Right cardiac atrium (tissue), 5 donors: ENCODE measurements at regions not wholly inside any gene's neighbourhood (a gene's known extent, or its start where the extent isn't known, plus 50 kb on each side); places are given as distances from the start of the nearest gene placed in this dataset.
A peak's percentile ranks its signal among the peaks of the same experiment; 100 is the strongest.

Experiments
- ATAC-seq, 2 donors: fragments of 200-7000 bp; cut with Tn5 transposase; one replicate each; pipeline versions ENCODE4 v1.8.0 to v1.9.1; 2020; ENCODE audit warnings: moderate library complexity in 2 of 2, mild to moderate bottlenecking in 1 of 2
- DNase-seq, 3 donors: peaks; one replicate each; pipeline ENCODE4 v3.0.0-alpha.2; 2020
- H3K27ac ChIP-seq: one replicate; pipeline ENCODE4 v1.5.1; 2013; ENCODE audit warnings: mild to moderate bottlenecking, low read length, control low read depth, moderate library complexity
- H3K27me3 ChIP-seq: one replicate; pipeline ENCODE4 v1.6.1; 2013; ENCODE audit not compliant: control insufficient read depth, insufficient read depth
- H3K4me1 ChIP-seq: one replicate; pipeline ENCODE4 v1.6.1; 2013; ENCODE audit warnings: low read length; ENCODE audit not compliant: control insufficient read depth, insufficient read depth
- H3K4me3 ChIP-seq: one replicate; pipeline ENCODE4 v1.5.1; 2013; ENCODE audit warnings: low read length, control low read depth
- H3K9me3 ChIP-seq: one replicate; pipeline ENCODE4 v1.6.1; 2013; ENCODE audit warnings: low read length; ENCODE audit not compliant: control insufficient read depth
- WGBS: extraction: QIAGEN DNeasy Blood & Tissue Kit; methylation state at CpG from one replicate; pipeline ENCODE4 v1.1.7; 2013; 5-methylcytosine and 5-hydroxymethylcytosine counted together
- intact Hi-C, 4 donors: fragments of 100-400 bp; cut with DNase I; formaldehyde crosslinking; loops; one replicate each; pipeline versions ENCODE4 v1.11.0 to v1.14.0; 2022 to 2023
- donor health status: healthy with polysubstance abuse.
- donor health status: DM: no; HTN: yes; CAD: no.
- donor health status: DM: no; HTN: no; CAD: no.
- donor health status: DM: no; HTN: yes; CAD: no; lungs with severe emphysema.
- donor health status: DM: yes; HTN: yes; CAD: no.

DNA sequence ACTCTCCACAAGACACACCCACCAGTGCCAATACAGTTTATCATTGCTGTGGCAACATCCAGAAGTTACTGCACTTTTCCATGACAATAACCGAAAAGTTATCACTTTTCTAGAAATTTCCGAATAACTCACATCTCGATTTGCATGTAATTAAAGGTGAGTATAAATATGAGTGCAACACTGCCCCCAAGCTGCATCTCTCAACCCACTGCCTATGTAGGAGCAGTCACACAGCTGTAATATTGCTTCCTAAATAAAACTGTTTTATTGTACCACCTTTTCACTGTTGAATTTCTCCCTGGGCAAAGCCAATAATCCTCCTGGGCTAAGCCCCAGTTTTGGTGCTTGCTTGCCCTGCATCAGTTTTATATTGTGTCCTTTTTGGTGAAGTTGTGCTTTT is 601.0 kb upstream of the EPHA6 start:
- Histone ChIP-seq H3K4me3 (no peak overlapping the region), H3K27ac (no peak overlapping the region), H3K27me3 (no peaks in the 10 kb centered on the region), H3K9me3 (no peaks in the 10 kb centered on the region), H3K4me1 (no peaks in the 10 kb centered on the region)
- WGBS: 90% methylated on average over 3 of the region's 3 CpGs
- no peak for DNase-seq
- no peak for ATAC-seq
- intact Hi-C loops: no loop called here

DNA sequence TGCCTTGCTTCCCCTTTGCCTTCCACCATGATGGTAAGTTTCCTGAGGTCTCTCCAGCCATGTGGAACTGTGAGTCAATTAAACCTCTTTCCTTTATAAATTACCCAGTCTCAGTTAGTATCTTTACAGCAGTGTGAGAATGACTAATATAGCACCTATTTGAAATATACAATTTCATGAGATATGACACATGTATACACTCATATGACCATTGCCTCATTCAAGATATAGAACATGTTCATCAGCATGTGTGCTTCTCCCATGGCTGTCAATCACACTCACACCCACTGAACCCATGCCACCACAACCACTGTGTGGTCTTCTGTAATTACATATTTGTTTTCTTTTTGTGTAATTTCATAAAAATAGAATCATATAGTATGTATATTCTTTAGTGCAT is 599.5 kb upstream of the EPHA6 start:
- H3K4me3 ChIP-seq: no peak overlapping the region
- H3K27ac ChIP-seq: no peak overlapping the region
- no peaks in the 10 kb centered on the region for H3K27me3 ChIP-seq
- no peaks in the 10 kb centered on the region for H3K4me1 ChIP-seq
- DNase-seq: no peak
- intact Hi-C loops: no loop called here
- ATAC-seq: no peak
- H3K9me3 ChIP-seq: no peaks in the 10 kb centered on the region

DNA sequence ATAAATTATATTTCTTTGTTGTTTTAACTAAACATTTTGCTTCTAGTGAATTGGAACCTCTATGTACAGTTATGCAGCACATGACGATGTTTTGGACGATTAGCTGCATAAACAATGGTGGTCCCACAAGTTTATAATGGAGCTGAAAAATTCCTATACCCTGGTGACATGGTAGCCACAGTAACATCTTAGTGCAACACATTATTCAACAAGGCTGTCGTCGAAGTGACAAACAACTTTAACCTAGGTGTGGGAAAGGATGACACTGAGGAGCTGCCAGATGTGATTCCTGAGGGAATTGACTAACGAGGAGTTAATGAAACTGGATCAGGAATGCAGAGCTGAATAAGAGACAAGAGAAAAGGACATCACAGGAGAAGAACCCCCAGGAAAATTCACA is 588.9 kb upstream of the EPHA6 start:
- intact Hi-C loops: no loop called here
- H3K4me3 ChIP-seq: no peak overlapping the region
- no peak overlapping the region for H3K27ac ChIP-seq
- H3K27me3 ChIP-seq: no peaks in the 10 kb centered on the region
- no peaks in the 10 kb centered on the region for H3K4me1 ChIP-seq
- ATAC-seq (no peak), DNase-seq (no peak)
- WGBS: 75% methylated on average over 5 of the region's 5 CpGs
- H3K9me3 ChIP-seq: no peaks in the 10 kb centered on the region

DNA sequence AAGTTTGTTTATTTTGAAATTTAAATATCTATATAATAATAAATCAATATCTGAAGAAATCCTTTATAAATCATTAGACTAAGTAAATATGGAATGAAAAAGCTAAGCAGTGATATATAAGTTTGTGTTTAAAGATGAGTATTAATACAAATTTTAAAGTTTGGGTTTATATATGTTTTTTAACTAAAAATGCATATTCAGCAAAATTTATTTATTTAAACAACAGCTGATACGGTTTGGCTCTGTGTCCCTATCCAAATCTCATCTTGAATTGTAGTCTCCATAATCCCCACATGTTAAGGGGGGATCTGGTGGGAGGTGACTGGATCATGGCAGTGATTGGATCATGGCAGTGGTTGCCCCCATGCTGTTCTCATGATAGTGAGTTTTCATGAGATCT is 580.7 kb upstream of the EPHA6 start:
- intact Hi-C loops: no loop called here
- H3K9me3 ChIP-seq: no peaks in the 10 kb centered on the region
- ATAC-seq: no peak
- WGBS: 64% methylated on average over 1 of the region's 1 CpG
- H3K4me1 ChIP-seq: no peaks in the 10 kb centered on the region
- H3K27me3 ChIP-seq: no peaks in the 10 kb centered on the region
- no peak for DNase-seq
- H3K27ac ChIP-seq: no peak overlapping the region
- H3K4me3 ChIP-seq: no peak overlapping the region

DNA sequence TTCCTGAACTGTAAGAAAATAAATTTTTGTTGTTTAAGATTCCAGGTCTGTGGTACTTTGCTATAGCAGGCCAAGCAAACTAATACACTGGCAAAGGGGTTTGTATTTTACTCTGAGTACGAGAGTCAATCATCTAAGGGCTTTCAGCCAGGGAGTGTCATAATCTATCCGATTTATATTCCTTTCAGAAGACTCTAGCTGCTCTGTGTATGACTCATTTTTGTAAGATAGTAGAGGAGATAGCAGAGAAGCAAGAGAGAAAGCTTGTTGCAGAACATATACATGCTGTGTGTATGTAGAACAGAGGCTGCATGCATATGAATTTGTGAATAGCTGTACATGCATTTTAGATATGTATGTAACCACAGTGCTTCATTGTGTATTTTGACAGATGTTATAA is 577.9 kb upstream of the EPHA6 start:
- intact Hi-C loops: no loop called here
- WGBS: 59% methylated on average over 2 of the region's 2 CpGs
- no peak for DNase-seq
- no peak for ATAC-seq
- H3K4me1 ChIP-seq: no peaks in the 10 kb centered on the region
- no peaks in the 10 kb centered on the region for H3K9me3 ChIP-seq
- H3K4me3 ChIP-seq: no peak overlapping the region
- no peaks in the 10 kb centered on the region for H3K27me3 ChIP-seq
- H3K27ac ChIP-seq: no peak overlapping the region

DNA sequence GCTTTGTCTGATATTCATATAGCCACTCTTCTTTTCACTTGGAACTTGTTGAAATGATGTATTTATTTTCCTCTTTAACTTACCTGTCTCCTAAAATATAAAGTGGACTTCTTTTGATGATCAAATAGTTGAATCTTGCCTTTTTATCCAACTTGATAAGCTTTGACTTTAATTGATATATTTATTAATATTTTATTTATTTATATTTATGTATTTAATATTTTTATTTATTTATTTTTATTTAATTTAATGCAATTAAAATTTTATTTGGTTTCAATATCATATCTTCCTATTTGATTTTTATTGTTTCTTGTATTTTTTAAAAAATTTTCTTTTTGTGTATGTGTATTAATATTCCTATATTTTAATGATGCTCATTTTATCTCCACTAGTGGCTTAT is 555.1 kb upstream of the EPHA6 start:
- Histone ChIP-seq H3K27ac (no peak overlapping the region), H3K9me3 (no peaks in the 10 kb centered on the region), H3K27me3 (no peaks in the 10 kb centered on the region), H3K4me1 (no peaks in the 10 kb centered on the region), H3K4me3 (no peak overlapping the region)
- intact Hi-C loops: no loop called here
- no peak for ATAC-seq
- DNase-seq: no peak

DNA sequence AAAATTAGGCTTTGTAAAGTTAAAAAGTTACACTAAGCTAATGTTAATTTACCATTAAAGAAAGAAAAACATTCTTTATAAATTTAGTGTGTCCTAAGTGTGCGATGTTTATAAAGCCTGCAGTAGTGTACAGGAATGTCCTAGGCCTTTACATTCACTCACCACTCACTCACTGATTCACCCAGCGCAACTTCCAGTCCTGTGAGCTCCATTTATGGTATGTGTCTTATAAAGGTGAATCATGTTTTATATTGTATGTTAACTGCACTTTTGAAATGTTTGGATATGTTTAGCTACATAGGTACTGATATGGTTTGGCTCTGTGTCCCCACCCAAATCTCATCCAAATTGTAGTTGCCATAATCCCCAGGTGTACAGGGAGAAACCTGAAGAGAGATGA is 549.7 kb upstream of the EPHA6 start:
- DNase-seq (no peak), ATAC-seq (no peak)
- WGBS: 96% methylated on average over 2 of the region's 2 CpGs
- intact Hi-C loops: no loop called here
- no peak overlapping the region for H3K4me3 ChIP-seq
- no peaks in the 10 kb centered on the region for H3K27me3 ChIP-seq
- no peaks in the 10 kb centered on the region for H3K4me1 ChIP-seq
- H3K27ac ChIP-seq: no peak overlapping the region
- no peaks in the 10 kb centered on the region for H3K9me3 ChIP-seq

DNA sequence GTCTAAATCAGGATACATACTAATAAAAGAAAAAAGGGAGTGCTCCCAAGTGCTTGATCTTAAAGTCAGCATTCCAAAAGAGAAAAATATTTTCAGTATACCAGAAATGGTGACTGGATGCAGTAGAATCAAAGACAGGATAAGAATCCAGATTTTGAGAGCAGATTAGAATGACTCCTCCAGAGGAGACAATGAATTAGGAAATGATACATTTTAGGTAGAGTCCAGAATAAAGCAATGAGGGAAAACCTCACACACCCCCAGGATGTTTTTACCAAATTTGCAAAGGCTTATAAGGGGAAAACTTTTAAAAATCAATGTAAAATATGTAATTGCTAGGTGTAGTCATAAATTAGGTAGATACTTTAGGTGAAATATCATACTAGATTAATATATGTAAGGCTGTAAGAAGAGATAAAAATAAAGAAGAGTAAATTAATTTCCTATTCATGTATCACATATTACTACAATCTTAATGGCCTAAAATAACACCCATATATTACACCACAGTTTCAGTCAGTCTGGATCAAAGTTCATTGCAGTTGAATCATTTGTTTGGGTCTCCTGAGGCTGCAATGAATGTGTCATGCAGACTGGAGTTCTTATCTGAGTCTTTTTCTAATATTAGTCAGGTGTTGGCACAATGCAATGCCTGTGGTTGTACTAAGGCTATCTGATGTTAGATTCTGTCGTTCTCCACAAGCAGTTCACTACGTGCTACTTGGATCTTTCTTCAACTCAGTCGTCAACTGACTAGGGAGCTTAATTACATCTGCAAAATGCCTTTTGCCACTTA is 547.8 kb upstream of the EPHA6 start:
- Histone ChIP-seq H3K4me3 (no peak overlapping the region), H3K4me1 (no peaks in the 10 kb centered on the region), H3K27ac (no peak overlapping the region), H3K27me3 (no peaks in the 10 kb centered on the region), H3K9me3 (no peaks in the 10 kb centered on the region)
- DNase-seq: no peak
- WGBS: 26% methylated on average over 3 of the region's 3 CpGs
- intact Hi-C loops: no loop called here
- ATAC-seq: peak; percentile 90 to 94

DNA sequence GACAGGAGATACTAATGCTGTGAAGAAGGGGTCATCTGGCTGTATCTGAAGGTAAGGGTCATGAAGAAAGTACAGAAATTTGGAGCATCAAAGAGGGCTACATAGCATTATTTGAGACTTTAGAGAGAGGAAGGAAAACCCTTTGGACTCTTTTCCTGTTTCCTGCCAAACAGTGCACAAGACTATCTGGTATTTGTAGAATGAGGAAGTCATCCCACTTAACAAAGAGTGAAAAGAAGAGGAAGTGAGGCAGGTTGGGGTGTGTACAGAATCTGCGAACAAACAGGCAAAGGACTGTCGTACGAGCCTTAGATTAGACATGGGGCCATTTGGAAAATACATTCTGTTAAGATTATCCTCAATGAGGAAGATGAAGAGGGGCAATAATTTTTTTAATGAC is 546.8 kb upstream of the EPHA6 start:
- H3K27ac ChIP-seq: no peak overlapping the region
- no peak for ATAC-seq
- 49% methylated on average over 3 of the region's 3 CpGs for WGBS

DNA sequence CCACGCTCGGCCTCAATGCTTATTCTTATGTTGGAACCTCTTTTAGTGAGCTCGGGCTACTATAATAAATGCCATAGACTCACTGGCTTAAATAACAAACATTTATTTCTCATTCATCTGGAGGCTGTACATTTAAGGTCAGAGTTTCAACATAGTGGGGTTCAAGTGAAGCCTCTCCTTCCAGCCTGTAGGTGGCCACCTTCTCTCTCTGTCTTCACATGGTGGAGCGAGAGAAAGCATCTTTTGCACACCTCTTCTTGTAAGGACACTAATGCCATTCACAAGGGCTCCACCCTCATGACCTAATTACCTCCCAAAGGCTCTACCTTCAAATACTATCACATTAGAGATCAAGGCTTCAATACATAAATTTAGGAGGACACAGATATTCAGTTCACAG is 520.3 kb upstream of the EPHA6 start:
- intact Hi-C loops: no loop called here
- Histone ChIP-seq H3K27me3 (no peaks in the 10 kb centered on the region), H3K9me3 (no peaks in the 10 kb centered on the region), H3K27ac (no peak overlapping the region), H3K4me1 (no peaks in the 10 kb centered on the region), H3K4me3 (no peak overlapping the region)
- no peak for ATAC-seq
- 88% methylated on average over 4 of the region's 4 CpGs for WGBS
- DNase-seq: no peak

More for the DNA sequence above, 546.8 kb upstream of the EPHA6 start:
- intact Hi-C loops: no loop called here
- H3K4me3 ChIP-seq: no peak overlapping the region
- DNase-seq: no peak
- no peaks in the 10 kb centered on the region for H3K4me1 ChIP-seq
- H3K27me3 ChIP-seq: no peaks in the 10 kb centered on the region
- H3K9me3 ChIP-seq: no peaks in the 10 kb centered on the region

DNA sequence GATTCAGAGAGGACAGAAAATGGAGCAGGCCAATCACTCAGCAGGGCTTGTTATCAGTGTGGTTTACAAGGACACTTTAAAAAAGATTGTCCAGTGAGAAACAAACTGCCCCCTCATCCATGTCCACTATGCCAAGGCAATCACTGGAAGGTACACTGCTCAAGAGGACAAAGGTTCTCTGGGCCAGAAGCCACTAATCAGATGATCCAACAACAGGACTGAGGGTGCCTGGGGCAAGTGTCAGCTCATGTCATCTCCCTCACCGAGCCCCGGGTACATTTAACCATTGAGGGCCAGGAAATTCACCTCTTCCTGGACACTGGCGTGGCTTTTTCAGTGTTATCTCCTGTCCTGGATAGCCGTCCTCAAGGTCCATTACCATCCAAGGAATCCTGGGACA is 513.7 kb upstream of the EPHA6 start:
- Histone ChIP-seq H3K4me3 (no peak overlapping the region), H3K27me3 (no peaks in the 10 kb centered on the region), H3K9me3 (no peaks in the 10 kb centered on the region), H3K4me1 (no peaks in the 10 kb centered on the region), H3K27ac (no peak overlapping the region)
- DNase-seq (no peak), ATAC-seq (no peak)
- WGBS: 67% methylated on average over 4 of the region's 4 CpGs
- intact Hi-C loops: no loop called here

DNA sequence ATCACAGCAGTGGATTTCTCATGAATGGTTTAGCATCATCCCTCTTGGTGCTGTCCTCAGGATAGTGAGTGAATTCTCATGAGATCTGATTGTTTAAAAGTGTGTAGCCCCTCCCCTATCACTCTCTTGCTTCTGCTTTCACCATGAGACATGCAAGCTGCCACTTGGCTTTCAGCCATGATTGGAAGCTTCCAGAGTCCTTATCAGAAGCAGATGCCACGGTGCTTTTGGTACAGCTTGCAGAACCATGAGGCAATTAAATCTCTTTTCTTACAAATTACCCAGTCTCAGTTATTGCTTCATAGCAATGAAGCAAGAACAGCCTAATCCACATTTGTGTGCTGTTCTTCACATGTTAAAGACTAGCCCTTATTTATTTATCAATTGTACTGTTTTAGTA is 495.2 kb upstream of the EPHA6 start:
- no peak for DNase-seq
- H3K27ac ChIP-seq: no peak overlapping the region
- no peaks in the 10 kb centered on the region for H3K9me3 ChIP-seq
- ATAC-seq: no peak
- no peaks in the 10 kb centered on the region for H3K27me3 ChIP-seq
- intact Hi-C loops: no loop called here
- no peak overlapping the region for H3K4me3 ChIP-seq
- WGBS: 3% methylated on average over 1 of the region's 1 CpG
- H3K4me1 ChIP-seq: no peaks in the 10 kb centered on the region
